H1 (cell line): ENCODE measurements at regions not wholly inside any gene's neighbourhood (a gene's known extent, or its start where the extent isn't known, plus 50 kb on each side); places are given as distances from the start of the nearest gene placed in this dataset.

Experiments
- CTCF ChIA-PET: fragments of 300-600 bp; sonication (Branson Sonifier 250); formaldehyde crosslinking; loops from one replicate; lab custom pipeline; 2021; ENCODE audit not compliant: partially characterized antibody; lab: Charles Lee
- POLR2A ChIA-PET: fragments of 300-600 bp; sonication (Branson Sonifier 250); formaldehyde crosslinking; loops from one replicate; lab custom pipeline; 2021; ENCODE audit warnings: inconsistent platforms; ENCODE audit not compliant: partially characterized antibody; lab: Charles Lee
- DNase-seq, 2 experiments: peaks; one replicate each; pipeline versions ENCODE4 v3.0.0 to v3.0.0-alpha.2; 2010 to 2022; ENCODE audit warnings: low spot score in 2 of 2, low read depth in 1 of 2, mixed read lengths in 1 of 2
- FAIRE-seq: peaks from 2 replicates; lab custom pipeline; 2011; peaks lifted over from hg19 to GRCh38; lab: Jason Lieb, UNC
- H2AFZ ChIP-seq: 2 replicates; pipeline ENCODE4 v1.8.1; 2012; ENCODE audit warnings: low read length, inconsistent platforms
- H2AK5ac ChIP-seq: 2 replicates; pipeline ENCODE4 v1.6.1; 2013; ENCODE audit warnings: low read depth, low read length
- H2BK120ac ChIP-seq: replicated peaks from 2 replicates; pipeline ENCODE3; 2013; ENCODE audit warnings: low read depth, low read length, inconsistent platforms
- H2BK12ac ChIP-seq: 2 replicates; pipeline ENCODE4 v1.6.1; 2013; ENCODE audit warnings: low read depth, low read length
- H2BK15ac ChIP-seq: 2 replicates; pipeline ENCODE4 v1.6.1; 2013; ENCODE audit warnings: low read length
- H2BK20ac ChIP-seq: 2 replicates; pipeline ENCODE4 v1.6.1; 2013; ENCODE audit warnings: low read length
- H2BK5ac ChIP-seq: 2 replicates; pipeline ENCODE4 v1.6.1; 2013; ENCODE audit warnings: low read depth, low read length
- H3K14ac ChIP-seq: 2 replicates; pipeline ENCODE4 v1.6.1; 2013; ENCODE audit warnings: inconsistent platforms; ENCODE audit not compliant: insufficient read length
- H3K18ac ChIP-seq: 2 replicates; pipeline ENCODE4 v1.6.1; 2013; ENCODE audit warnings: low read length; ENCODE audit errors: extremely low read depth
- H3K23ac ChIP-seq: 2 replicates; pipeline ENCODE4 v1.6.1; 2013; ENCODE audit warnings: inconsistent platforms; ENCODE audit not compliant: insufficient read length
- H3K23me2 ChIP-seq: 2 replicates; pipeline ENCODE4 v1.6.1; 2013; ENCODE audit warnings: low read depth, low read length
- H3K27ac ChIP-seq: 2 replicates; pipeline ENCODE4 v1.6.1; 2011; ENCODE audit warnings: low read depth, low read length, inconsistent platforms
- H3K27me3 ChIP-seq, 4 experiments: replicated peaks in 1 of 4; 1 replicate in 1 of 4; 2 replicates in 3 of 4; pipeline versions ENCODE4 v1.6.1 to v1.8.1; 2011 to 2013; ENCODE audit warnings: low read length in 3 of 4, mild to moderate bottlenecking in 3 of 4, inconsistent platforms in 2 of 4, mixed read lengths in 2 of 4, moderate library complexity in 1 of 4; ENCODE audit not compliant: control insufficient read depth in 3 of 4, insufficient read depth in 3 of 4; ENCODE audit errors: extremely low read depth in 1 of 4
- H3K36me3 ChIP-seq, 4 experiments: 2 replicates each; pipeline versions ENCODE4 v1.6.1 to v1.8.1; 2011 to 2013; ENCODE audit warnings: mild to moderate bottlenecking in 4 of 4, low read length in 3 of 4, moderate library complexity in 2 of 4, control low read depth in 1 of 4, inconsistent platforms in 1 of 4; ENCODE audit not compliant: insufficient read depth in 4 of 4, control insufficient read depth in 2 of 4
- H3K4ac ChIP-seq: replicated peaks from 2 replicates; pipeline ENCODE3; 2013; ENCODE audit warnings: low read length, low read depth, mixed read lengths, inconsistent platforms; ENCODE audit not compliant: insufficient read length
- H3K4me1 ChIP-seq, 4 experiments: replicated peaks in 1 of 4; 1 replicate in 1 of 4; 2 replicates in 3 of 4; pipeline versions ENCODE4 v1.6.1 to v1.8.1; 2011 to 2013; ENCODE audit warnings: low read length in 3 of 4, inconsistent platforms in 2 of 4, mixed read lengths in 1 of 4; ENCODE audit not compliant: insufficient read depth in 4 of 4, control insufficient read depth in 3 of 4
- H3K4me2 ChIP-seq, 2 experiments: 2 replicates each; pipeline versions ENCODE4 v1.6.1 to v1.8.1; 2011 to 2013; ENCODE audit warnings: low read depth in 2 of 2, low read length in 2 of 2, control low read depth in 1 of 2, inconsistent platforms in 1 of 2, mild to moderate bottlenecking in 1 of 2; ENCODE audit not compliant: insufficient read depth in 1 of 2
- H3K4me3 ChIP-seq, 4 experiments: fragments of 200-600, 300-600 bp in 1 of 4; sonication (generic), shearing (Covaris generic), sonication (Bioruptor Twin) in 1 of 4; 2 replicates each; pipeline versions ENCODE4 v1.5.1 to v1.8.1; 2011 to 2016; ENCODE audit warnings: low read length in 4 of 4, low read depth in 3 of 4, control low read depth in 2 of 4, inconsistent platforms in 2 of 4, mild to moderate bottlenecking in 2 of 4, mixed read lengths in 1 of 4, moderate library complexity in 1 of 4; ENCODE audit not compliant: insufficient read depth in 2 of 4; ENCODE audit errors: extremely low read depth in 1 of 4
- H3K56ac ChIP-seq: replicated peaks from 2 replicates; pipeline ENCODE3; 2013; ENCODE audit warnings: low read depth, mild to moderate bottlenecking, mixed read lengths, low read length, inconsistent platforms; ENCODE audit not compliant: insufficient read length
- H3K79me1 ChIP-seq: 2 replicates; pipeline ENCODE4 v1.6.1; 2013; ENCODE audit warnings: low read depth, low read length, control low read depth
- H3K79me2 ChIP-seq, 2 experiments: 2 replicates each; pipeline versions ENCODE4 v1.6.1 to v1.8.1; 2012 to 2013; ENCODE audit warnings: low read length in 2 of 2, mild to moderate bottlenecking in 2 of 2, inconsistent platforms in 1 of 2; ENCODE audit not compliant: insufficient read depth in 2 of 2, control insufficient read depth in 1 of 2
- H3K9ac ChIP-seq, 4 experiments: replicated peaks in 1 of 4; 1 replicate in 1 of 4; 2 replicates in 3 of 4; pipeline versions ENCODE4 v1.6.1 to v1.8.1; 2011 to 2013; ENCODE audit warnings: low read depth in 3 of 4, low read length in 3 of 4, control low read depth in 2 of 4, mild to moderate bottlenecking in 2 of 4, moderate library complexity in 2 of 4, inconsistent platforms in 1 of 4; ENCODE audit errors: extremely low read depth in 1 of 4
- H3K9me3 ChIP-seq, 2 experiments: 2 replicates each; pipeline versions ENCODE4 v1.6.1 to v1.8.1; 2012 to 2013; ENCODE audit warnings: mild to moderate bottlenecking in 2 of 2, moderate library complexity in 2 of 2, control low read depth in 1 of 2, inconsistent platforms in 1 of 2, low read depth in 1 of 2, low read length in 1 of 2, mixed read lengths in 1 of 2; ENCODE audit not compliant: insufficient read depth in 2 of 2
- H4K20me1 ChIP-seq, 2 experiments: replicated peaks in 1 of 2; 2 replicates each; pipeline versions ENCODE3 to v1.8.1; 2011 to 2013; ENCODE audit warnings: inconsistent platforms in 2 of 2, low read length in 2 of 2, mild to moderate bottlenecking in 1 of 2; ENCODE audit not compliant: insufficient read depth in 2 of 2, control insufficient read depth in 1 of 2
- H4K5ac ChIP-seq: 2 replicates; pipeline ENCODE4 v1.6.1; 2013; ENCODE audit warnings: low read length, low read depth, mixed read lengths, inconsistent platforms; ENCODE audit not compliant: insufficient read length
- H4K8ac ChIP-seq: 2 replicates; pipeline ENCODE4 v1.8.0; 2013; ENCODE audit warnings: mild to moderate bottlenecking, moderate library complexity, low read length, inconsistent platforms; ENCODE audit not compliant: insufficient read depth; ENCODE audit errors: extremely low read depth
- H4K91ac ChIP-seq: replicated peaks from 2 replicates; pipeline ENCODE3; 2013; ENCODE audit warnings: low read length, mixed read lengths, inconsistent platforms; ENCODE audit not compliant: insufficient read length
- KDM4A ChIP-seq: IDR thresholded peaks from one replicate; pipeline ENCODE4 v1.7.1; 2012; ENCODE audit warnings: low read depth, mild to moderate bottlenecking, moderate library complexity, low read length, inconsistent platforms; ENCODE audit not compliant: severe bottlenecking
- SIN3A ChIP-seq, 2 experiments: IDR thresholded peaks in 1 of 2; conservative IDR thresholded peaks in 1 of 2; 2 replicates each; pipeline ENCODE4 v1.6.1; 2011 to 2012; ENCODE audit warnings: low read length in 2 of 2, improper control_type of control experiment in 1 of 2, low read depth in 1 of 2, mild to moderate bottlenecking in 1 of 2
- WGBS, 2 experiments: shearing (Covaris generic) in 1 of 2; methylation state at CpG; one replicate each; pipeline versions ENCODE4 v1.1.6 to v1.1.7; 2013 to 2015; ENCODE audit warnings: low lambda C conversion rate in 2 of 2, mixed read lengths in 2 of 2, inconsistent platforms in 1 of 2, low coverage in 1 of 2, missing lambda C conversion rate in 1 of 2; ENCODE audit not compliant: insufficient replicate concordance in 2 of 2, insufficient coverage in 1 of 2, insufficient read length in 1 of 2; ENCODE audit errors: extremely low coverage in 1 of 2, missing lambda C conversion rate in 1 of 2; 5-methylcytosine and 5-hydroxymethylcytosine counted together
- TF ChIP-seq, protein P1 (sequence below): IDR thresholded peaks from 2 replicates; pipeline ENCODE4 v1.6.1; 2012; ENCODE audit warnings: inconsistent platforms

DNA sequence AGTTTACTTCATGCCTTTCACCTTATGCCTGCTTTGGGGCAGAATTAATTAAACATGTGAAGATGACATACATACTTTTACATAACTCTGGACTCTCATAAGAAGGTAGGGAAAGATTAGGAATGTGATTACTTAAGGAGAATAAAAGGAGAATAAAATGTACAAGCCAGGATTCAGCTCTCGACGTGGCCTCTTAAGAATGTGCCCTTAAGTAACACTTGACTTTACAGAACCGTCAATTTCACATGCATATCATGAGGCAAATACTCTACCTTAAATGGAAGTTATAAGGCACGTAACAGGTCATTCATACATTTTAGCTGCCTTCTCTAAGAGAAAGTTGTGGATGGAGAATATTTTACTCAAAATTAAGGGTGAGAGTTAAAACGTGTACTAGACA is 263.7 kb upstream of the LMCD1 start:
- Histone ChIP-seq H3K4ac (no peak overlapping the region), H2AFZ (no peak overlapping the region), H4K20me1 (no peaks in the 10 kb centered on the region), H2BK120ac (no peak overlapping the region), H4K91ac (no peak overlapping the region), H2BK5ac (no peak overlapping the region), H3K9ac (no peak overlapping the region), H3K27me3 (no peaks in the 10 kb centered on the region), H3K14ac (no peak overlapping the region), H2BK15ac (no peak overlapping the region), H3K4me1 (no peaks in the 10 kb centered on the region; a peak in 1 of 7 replicates), H3K36me3 (no peaks in the 10 kb centered on the region), H3K23me2 (no peaks in the 10 kb centered on the region), H3K79me1 (no peaks in the 10 kb centered on the region), H3K27ac (no peak overlapping the region), H2AK5ac (no peak overlapping the region), H3K4me2 (no peak overlapping the region), H3K56ac (no peak overlapping the region), H3K23ac (no peak overlapping the region), H3K4me3 (no peak overlapping the region), H4K8ac (no peak overlapping the region), H3K79me2 (no peaks in the 10 kb centered on the region), H2BK12ac (no peak overlapping the region), H3K9me3 (no peaks in the 10 kb centered on the region), H2BK20ac (no peak overlapping the region), H3K18ac (no peak overlapping the region), H4K5ac (no peak overlapping the region)
- WGBS, 2 experiments = 91% methylated on average over 5 of the region's 5 CpGs; no CpG with 5 or more reads in 1 of the 2 experiments
- ChIA-PET POLR2A (no interaction called here), CTCF (interaction anchor here (1.0 to 6.0 kb wide), 8 partner anchors 10 to 478 kb away, joined by 3 to 99 read pairs (median 4); no protein-coding TSS in a partner anchor)
- no peak for FAIRE-seq
- no peak for DNase-seq
- TF ChIP-seq SIN3A (conservative IDR thresholded peaks at IDR 0.05 in 1 of 2, IDR thresholded peaks at IDR 0.05 in 1 of 2; ENCODE audit: low read depth in 1 of 2, low read length in 2 of 2) (no peak), KDM4A (no peak)
- TF ChIP-seq, protein P1, sequence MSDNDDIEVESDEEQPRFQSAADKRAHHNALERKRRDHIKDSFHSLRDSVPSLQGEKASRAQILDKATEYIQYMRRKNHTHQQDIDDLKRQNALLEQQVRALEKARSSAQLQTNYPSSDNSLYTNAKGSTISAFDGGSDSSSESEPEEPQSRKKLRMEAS = no peak
- TF ChIP-seq, all 59 proteins: peak for 0
